Ovary (tissue), 7 donors: ENCODE measurements at regions not wholly inside any gene's neighbourhood (a gene's known extent, or its start where the extent isn't known, plus 50 kb on each side); places are given as distances from the start of the nearest gene placed in this dataset.

Experiments used
- DNase-seq, 5 donors: peaks; one replicate each; pipeline ENCODE4 v3.0.0-alpha.2; 2019 to 2020
- H3K27ac ChIP-seq, 2 donors: fragments of 200-600 bp; one replicate each; pipeline versions ENCODE4 v1.5.1 to v1.8.0; 2019 to 2022
- H3K27me3 ChIP-seq: fragments of 200-600 bp; one replicate; pipeline ENCODE4 v1.8.0; 2022
- H3K36me3 ChIP-seq: fragments of 200-600 bp; sonication (generic); one replicate; pipeline ENCODE4 v1.5.1; 2019
- H3K4me1 ChIP-seq: one replicate; pipeline ENCODE4 v1.8.1; 2013; ENCODE audit warnings: mild to moderate bottlenecking, moderate library complexity; ENCODE audit not compliant: insufficient read depth
- H3K4me3 ChIP-seq: fragments of 200-600 bp; sonication (generic); one replicate; pipeline ENCODE4 v1.5.1; 2017
- H3K9me3 ChIP-seq, 2 donors: fragments of 200-600 bp in 1 of 2; sonication (generic) in 1 of 2; one replicate each; pipeline versions ENCODE4 v1.5.1 to v1.8.1; 2013 to 2019; ENCODE audit warnings: mild to moderate bottlenecking in 1 of 2, moderate library complexity in 1 of 2
- CTCF ChIP-seq, 3 donors: fragments of 450-650 bp in 2 of 3; fragments of 200-600 bp in 1 of 3; IDR thresholded peaks; one replicate each; pipeline versions ENCODE4 v1.5.1 to v1.8.0; 2016 to 2022; ENCODE audit warnings: antibody characterized with exemption in 3 of 3, mild to moderate bottlenecking in 1 of 3
- EP300 ChIP-seq: sonication (generic); formaldehyde crosslinking; IDR thresholded peaks from one replicate; pipeline ENCODE4 v1.6.1; 2017; ENCODE audit warnings: antibody characterized with exemption
- POLR2A ChIP-seq: fragments of 450-650 bp; IDR thresholded peaks from one replicate; pipeline ENCODE4 v1.6.1; 2017; ENCODE audit warnings: antibody characterized with exemption, mild to moderate bottlenecking, moderate library complexity
- WGBS, 3 donors: extraction: QIAGEN DNeasy Blood & Tissue Kit in 1 of 3; methylation state at CpG; one replicate each; pipeline versions ENCODE4 v1.1.5 to v1.1.7; 2013 to 2017; 5-methylcytosine and 5-hydroxymethylcytosine counted together
- intact Hi-C, 4 donors: fragments of 100-400 bp; cut with DNase I; formaldehyde crosslinking; loops; one replicate each; pipeline versions ENCODE4 v1.11.0 to v1.15.1; 2022 to 2023
- donor health status: DM: no; HTN: no; CAD: no; lungs with moderate emphysema.
- donor health status: DM: no; HTN: no; CAD: no.
- donor health status: Bipolar disorder and iron deficiency.
- donor health status: DM: no; HTN: no; CAD: no.
- donor health status: DM: yes; HTN: yes; CAD: no.

GRCh38 chr6:25113436-25113835 lies 165.7 kb upstream of the CARMIL1 start:
- Histone ChIP-seq H3K27me3 (no peaks in the 10 kb centered on the region), H3K36me3 (no peaks in the 10 kb centered on the region), H3K9me3 (no peaks in the 10 kb centered on the region), H3K27ac (no peak overlapping the region), H3K4me3 (no peak overlapping the region), H3K4me1 (no peaks in the 10 kb centered on the region)
- DNase-seq, result no peak
- TF ChIP-seq EP300, result no peak
- no peak for TF ChIP-seq POLR2A
- no peak for TF ChIP-seq CTCF (IDR thresholded peaks at IDR 0.05)
- 84 to 89% (median 86%) methylated on average over 4 of the region's 4 CpGs for whole genome bisulfite sequencing, 3 donors
- intact Hi-C loops, result no loop called here

GRCh38 chr6:25118038-25118437 lies 161.1 kb upstream of the CARMIL1 start:
- Histone ChIP-seq H3K9me3 (no peaks in the 10 kb centered on the region), H3K36me3 (no peaks in the 10 kb centered on the region), H3K4me1 (no peaks in the 10 kb centered on the region), H3K4me3 (no peak overlapping the region), H3K27ac (no peak overlapping the region), H3K27me3 (no peaks in the 10 kb centered on the region)
- 90 to 94% (median 93%) methylated on average over 3 of the region's 3 CpGs for WGBS, 3 donors
- DNase-seq, result no peak
- intact Hi-C loops, result no loop called here
- TF ChIP-seq CTCF (IDR thresholded peaks at IDR 0.05) (no peak), EP300 (no peak), POLR2A (no peak)

GRCh38 chr6:25121186-25121585 lies 158.0 kb upstream of the CARMIL1 start:
- Histone ChIP-seq H3K9me3 (no peaks in the 10 kb centered on the region), H3K4me1 (peaks cover 4% of the 10 kb centered on the region), H3K27me3 (no peaks in the 10 kb centered on the region), H3K4me3 (no peak overlapping the region), H3K36me3 (no peaks in the 10 kb centered on the region), H3K27ac (peak overlapping the region in 1 of 2 donors; percentile 11)
- no peak for DNase-seq
- TF ChIP-seq POLR2A (no peak), EP300 (no peak), CTCF (IDR thresholded peaks at IDR 0.05) (no peak)
- intact Hi-C loops, result loop anchor here in 1 of 4 donors (10.0 kb wide), 1 partner anchor 64 kb away; no protein-coding TSS in a partner anchor

- TF ChIP-seq EP300 (no peak), CTCF (IDR thresholded peaks at IDR 0.05) (no peak), POLR2A (no peak)
- H3K27ac ChIP-seq, result no peak overlapping the region
- no peaks in the 10 kb centered on the region for H3K27me3 ChIP-seq
- DNase-seq, result peak in 2 of 5 donors; percentile 29 to 38
- WGBS, 3 donors, result 21 to 31% (median 29%) methylated on average over 2 of the region's 2 CpGs
- no peaks in the 10 kb centered on the region for H3K36me3 ChIP-seq
- H3K4me1 ChIP-seq, result peaks cover 4% of the 10 kb centered on the region
- no peaks in the 10 kb centered on the region for H3K9me3 ChIP-seq
- no peak overlapping the region for H3K4me3 ChIP-seq
- intact Hi-C loops, result loop anchor here in 1 of 4 donors (10.0 kb wide), 1 partner anchor 63 kb away; no protein-coding TSS in a partner anchor
Observed at GRCh38 chr6:25122001-25122400, 157.2 kb upstream of the CARMIL1 start.
